ENCODE measurements at regions not wholly inside any gene's neighbourhood (a gene's known extent, or its start where the extent isn't known, plus 50 kb on each side); places are given as distances from the start of the nearest gene placed in this dataset.

DNA sequence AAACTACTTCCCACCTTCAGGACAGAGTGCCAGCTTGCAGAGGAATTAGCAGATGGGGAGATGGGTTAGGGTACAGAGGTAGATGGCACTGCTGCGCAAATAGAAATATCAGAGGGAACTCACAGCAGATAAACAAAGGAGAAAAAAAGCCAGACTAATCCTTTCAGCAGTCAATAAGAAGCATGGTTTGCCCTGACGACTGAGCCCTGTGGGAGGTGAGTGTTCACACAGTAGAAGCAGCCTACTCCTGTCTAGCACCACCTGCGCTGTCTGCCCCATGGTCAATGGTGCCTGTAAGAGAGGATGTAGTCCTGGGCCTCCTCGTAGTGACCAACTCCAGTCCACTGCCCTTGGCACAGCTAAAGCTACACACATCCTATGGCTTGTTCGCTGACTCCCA lies 174.1 kb downstream of the IBTK start:
- TF ChIP-seq, protein P1, sequence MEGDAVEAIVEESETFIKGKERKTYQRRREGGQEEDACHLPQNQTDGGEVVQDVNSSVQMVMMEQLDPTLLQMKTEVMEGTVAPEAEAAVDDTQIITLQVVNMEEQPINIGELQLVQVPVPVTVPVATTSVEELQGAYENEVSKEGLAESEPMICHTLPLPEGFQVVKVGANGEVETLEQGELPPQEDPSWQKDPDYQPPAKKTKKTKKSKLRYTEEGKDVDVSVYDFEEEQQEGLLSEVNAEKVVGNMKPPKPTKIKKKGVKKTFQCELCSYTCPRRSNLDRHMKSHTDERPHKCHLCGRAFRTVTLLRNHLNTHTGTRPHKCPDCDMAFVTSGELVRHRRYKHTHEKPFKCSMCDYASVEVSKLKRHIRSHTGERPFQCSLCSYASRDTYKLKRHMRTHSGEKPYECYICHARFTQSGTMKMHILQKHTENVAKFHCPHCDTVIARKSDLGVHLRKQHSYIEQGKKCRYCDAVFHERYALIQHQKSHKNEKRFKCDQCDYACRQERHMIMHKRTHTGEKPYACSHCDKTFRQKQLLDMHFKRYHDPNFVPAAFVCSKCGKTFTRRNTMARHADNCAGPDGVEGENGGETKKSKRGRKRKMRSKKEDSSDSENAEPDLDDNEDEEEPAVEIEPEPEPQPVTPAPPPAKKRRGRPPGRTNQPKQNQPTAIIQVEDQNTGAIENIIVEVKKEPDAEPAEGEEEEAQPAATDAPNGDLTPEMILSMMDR (IDR thresholded peaks at IDR 0.05; ENCODE audit: insufficient read depth, low read length), result no peak
- TF ChIP-seq, protein P2, sequence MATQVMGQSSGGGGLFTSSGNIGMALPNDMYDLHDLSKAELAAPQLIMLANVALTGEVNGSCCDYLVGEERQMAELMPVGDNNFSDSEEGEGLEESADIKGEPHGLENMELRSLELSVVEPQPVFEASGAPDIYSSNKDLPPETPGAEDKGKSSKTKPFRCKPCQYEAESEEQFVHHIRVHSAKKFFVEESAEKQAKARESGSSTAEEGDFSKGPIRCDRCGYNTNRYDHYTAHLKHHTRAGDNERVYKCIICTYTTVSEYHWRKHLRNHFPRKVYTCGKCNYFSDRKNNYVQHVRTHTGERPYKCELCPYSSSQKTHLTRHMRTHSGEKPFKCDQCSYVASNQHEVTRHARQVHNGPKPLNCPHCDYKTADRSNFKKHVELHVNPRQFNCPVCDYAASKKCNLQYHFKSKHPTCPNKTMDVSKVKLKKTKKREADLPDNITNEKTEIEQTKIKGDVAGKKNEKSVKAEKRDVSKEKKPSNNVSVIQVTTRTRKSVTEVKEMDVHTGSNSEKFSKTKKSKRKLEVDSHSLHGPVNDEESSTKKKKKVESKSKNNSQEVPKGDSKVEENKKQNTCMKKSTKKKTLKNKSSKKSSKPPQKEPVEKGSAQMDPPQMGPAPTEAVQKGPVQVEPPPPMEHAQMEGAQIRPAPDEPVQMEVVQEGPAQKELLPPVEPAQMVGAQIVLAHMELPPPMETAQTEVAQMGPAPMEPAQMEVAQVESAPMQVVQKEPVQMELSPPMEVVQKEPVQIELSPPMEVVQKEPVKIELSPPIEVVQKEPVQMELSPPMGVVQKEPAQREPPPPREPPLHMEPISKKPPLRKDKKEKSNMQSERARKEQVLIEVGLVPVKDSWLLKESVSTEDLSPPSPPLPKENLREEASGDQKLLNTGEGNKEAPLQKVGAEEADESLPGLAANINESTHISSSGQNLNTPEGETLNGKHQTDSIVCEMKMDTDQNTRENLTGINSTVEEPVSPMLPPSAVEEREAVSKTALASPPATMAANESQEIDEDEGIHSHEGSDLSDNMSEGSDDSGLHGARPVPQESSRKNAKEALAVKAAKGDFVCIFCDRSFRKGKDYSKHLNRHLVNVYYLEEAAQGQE (IDR thresholded peaks at IDR 0.05; ENCODE audit: insufficient replicate concordance, low read depth), result no peak
- TF ChIP-seq POLR2AphosphoS5 (IDR thresholded peaks at IDR 0.05; ENCODE audit: low read depth) (no peak), SPI1 (IDR thresholded peaks at IDR 0.05; ENCODE audit: borderline replicate concordance, low read depth) (no peak), GABPA (IDR thresholded peaks at IDR 0.05; ENCODE audit: low read depth) (no peak)

Data from HL-60 (cell line).